Ascending aorta (tissue), 2 donors: ENCODE measurements at regions not wholly inside any gene's neighbourhood (a gene's known extent, or its start where the extent isn't known, plus 50 kb on each side); places are given as distances from the start of the nearest gene placed in this dataset.
"Not testable (repeated sequence)": the region's sequence is repeated elsewhere in the genome, so short reads cannot be mapped to it uniquely, and the experiment has no call there.

ENCODE experiments used
- DNase-seq, 2 donors: peaks; one replicate each; pipeline ENCODE4 v3.0.0-alpha.2; 2019; ENCODE audit warnings: low spot score in 2 of 2
- H3K27ac ChIP-seq, 2 donors: fragments of 200-600 bp; sonication (generic); one replicate each; pipeline ENCODE4 v1.5.1; 2016 to 2017; ENCODE audit warnings: mild to moderate bottlenecking in 1 of 2
- H3K27me3 ChIP-seq: fragments of 200-600 bp; sonication (generic); one replicate; pipeline ENCODE4 v1.5.1; 2017
- H3K36me3 ChIP-seq, 2 donors: fragments of 200-600 bp; sonication (generic); one replicate each; pipeline ENCODE4 v1.5.1; 2016
- H3K4me1 ChIP-seq, 2 donors: fragments of 200-600 bp; sonication (generic); one replicate each; pipeline ENCODE4 v1.5.1; 2016 to 2017; ENCODE audit warnings: mild to moderate bottlenecking in 1 of 2
- H3K4me3 ChIP-seq, 2 donors: fragments of 200-600 bp; sonication (generic); one replicate each; pipeline ENCODE4 v1.5.1; 2016 to 2017; ENCODE audit warnings: mild to moderate bottlenecking in 1 of 2
- H3K9me3 ChIP-seq, 2 donors: fragments of 200-600 bp; sonication (generic); one replicate each; pipeline ENCODE4 v1.5.1; 2016
- CTCF ChIP-seq, 3 experiments: fragments of 200-600 bp in 2 of 3; fragments of 450-650 bp in 1 of 3; sonication (generic) in 2 of 3; IDR thresholded peaks; one replicate each; pipeline ENCODE4 v1.5.1; 2016 to 2019; ENCODE audit warnings: antibody characterized with exemption in 3 of 3, mild to moderate bottlenecking in 1 of 3, moderate library complexity in 1 of 3
- intact Hi-C: fragments of 100-400 bp; cut with DNase I; formaldehyde crosslinking; loops from one replicate; pipeline ENCODE4 v1.15.1; 2023

GRCh38 chr4:26013629-26014028 lies 99.6 kb downstream of the SMIM20 start:
- peaks cover 4 to 22% of the 10 kb centered on the region in 2 donors for H3K4me1 ChIP-seq
- no peaks in the 10 kb centered on the region for H3K27me3 ChIP-seq
- no peak for DNase-seq
- no peak overlapping the region for H3K27ac ChIP-seq
- no peak for TF ChIP-seq CTCF (IDR thresholded peaks at IDR 0.05)
- peaks cover 2 to 13% of the 10 kb centered on the region in 2 donors for H3K9me3 ChIP-seq
- no peaks in the 10 kb centered on the region for H3K36me3 ChIP-seq
- intact Hi-C loops, result loop anchor here (10.0 kb wide), 1 partner anchor 1239 kb away; no protein-coding TSS in a partner anchor
- no peak overlapping the region for H3K4me3 ChIP-seq

- DNase-seq, result peak; percentile 63 to 96
- no peaks in the 10 kb centered on the region for H3K9me3 ChIP-seq
- H3K27me3 ChIP-seq, result no peaks in the 10 kb centered on the region
- H3K4me3 ChIP-seq, result no peak overlapping the region
- H3K27ac ChIP-seq, result peak overlapping the region; percentile 21 to 46
- intact Hi-C loops, result loop anchor here (5.0 to 10.0 kb wide), 2 partner anchors 842 to 1240 kb away; no protein-coding TSS in a partner anchor
- peaks cover 4 to 25% of the 10 kb centered on the region in 2 donors for H3K4me1 ChIP-seq
- no peak for TF ChIP-seq CTCF (IDR thresholded peaks at IDR 0.05)
- H3K36me3 ChIP-seq, result no peaks in the 10 kb centered on the region
These were observed 101.2 kb downstream of the SMIM20 start for GRCh38 chr4:26015133-26015651.

DNA sequence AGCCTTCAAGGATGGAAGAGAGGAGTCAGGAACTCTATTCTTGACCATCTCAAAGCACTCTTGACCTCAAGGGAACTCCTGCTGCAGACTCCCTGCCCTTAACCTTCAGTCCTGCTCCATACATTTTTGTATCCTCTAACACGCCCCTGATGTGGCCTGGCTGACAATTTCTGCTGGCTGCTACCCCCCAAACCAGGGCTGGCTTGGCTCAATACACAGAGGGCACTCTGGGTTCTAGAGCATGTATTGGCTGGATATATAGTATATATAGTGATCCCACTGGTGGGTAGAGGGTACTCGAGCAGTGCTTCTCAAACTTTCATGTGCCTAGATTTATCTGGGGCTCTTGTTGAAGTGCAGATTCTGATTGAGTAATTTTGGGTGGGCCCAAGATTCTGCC lies 101.9 kb downstream of the SMIM20 start:
- no peaks in the 10 kb centered on the region for H3K9me3 ChIP-seq
- peak overlapping the region; percentile 21 to 46 for H3K27ac ChIP-seq
- intact Hi-C loops, result loop anchor here (5.0 to 10.0 kb wide), 2 partner anchors 841 to 1241 kb away; no protein-coding TSS in a partner anchor
- peaks cover 4 to 31% of the 10 kb centered on the region in 2 donors for H3K4me1 ChIP-seq
- DNase-seq, result no peak
- H3K4me3 ChIP-seq, result no peak overlapping the region
- H3K36me3 ChIP-seq, result no peaks in the 10 kb centered on the region
- no peak for TF ChIP-seq CTCF (IDR thresholded peaks at IDR 0.05)
- no peaks in the 10 kb centered on the region for H3K27me3 ChIP-seq

- Histone ChIP-seq H3K9me3 (no peaks in the 10 kb centered on the region), H3K27ac (no peak overlapping the region), H3K27me3 (no peaks in the 10 kb centered on the region), H3K4me1 (peaks cover 8 to 43% of the 10 kb centered on the region in 2 donors), H3K4me3 (no peak overlapping the region), H3K36me3 (no peaks in the 10 kb centered on the region)
- intact Hi-C loops, result loop anchor here (5.0 to 10.0 kb wide), 2 partner anchors 840 to 1243 kb away; no protein-coding TSS in a partner anchor
- no peak for TF ChIP-seq CTCF (IDR thresholded peaks at IDR 0.05)
- DNase-seq, result no peak
These were observed 103.5 kb downstream of the SMIM20 start for GRCh38 chr4:26017531-26017930.

GRCh38 chr4:26017961-26018700 lies 104.1 kb downstream of the SMIM20 start:
- not testable (repeated sequence) for H3K9me3 ChIP-seq, H3K36me3 ChIP-seq, H3K27ac ChIP-seq, DNase-seq, H3K27me3 ChIP-seq, H3K4me3 ChIP-seq
- H3K4me1 ChIP-seq, result peaks cover 12 to 49% of the 10 kb centered on the region in 2 donors
- intact Hi-C loops, result loop anchor here (5.0 to 10.0 kb wide), 2 partner anchors 839 to 1243 kb away; no protein-coding TSS in a partner anchor

- H3K4me1 ChIP-seq, result peaks cover 12 to 46% of the 10 kb centered on the region in 2 donors
- TF ChIP-seq CTCF (IDR thresholded peaks at IDR 0.05), result no peak
- no peaks in the 10 kb centered on the region for H3K36me3 ChIP-seq
- no peak overlapping the region for H3K4me3 ChIP-seq
- intact Hi-C loops, result loop anchor here (2.0 to 5.0 kb wide), 3 partner anchors 108 to 301 kb away; partner anchors contain the start of genes RBPJ and SMIM20
- H3K27ac ChIP-seq, result peak overlapping the region; percentile 58 to 67
- no peaks in the 10 kb centered on the region for H3K9me3 ChIP-seq
- DNase-seq, result peak in 1 of 2 donors; percentile 74
- no peaks in the 10 kb centered on the region for H3K27me3 ChIP-seq
These were observed 106.2 kb downstream of the SMIM20 start for GRCh38 chr4:26020083-26020668.
